GM18870 (cell line): ENCODE measurements at regions not wholly inside any gene's neighbourhood (a gene's known extent, or its start where the extent isn't known, plus 50 kb on each side); places are given as distances from the start of the nearest gene placed in this dataset.
"Not testable (repeated sequence)": the region's sequence is repeated elsewhere in the genome, so short reads cannot be mapped to it uniquely, and the experiment has no call there.

Source experiments
- ATAC-seq: cut with Tn5 transposase; IDR thresholded peaks from one replicate; pipeline ENCODE4 v1.9.1; 2021; ENCODE audit warnings: moderate library complexity; ENCODE audit not compliant: unreplicated experiment

- ATAC-seq: no peak
Observed at GRCh38 chr4:64016893-64017292, 392.4 kb downstream of the TECRL start.

- ATAC-seq: no peak
Observed at GRCh38 chr4:64014647-64015046, 394.6 kb downstream of the TECRL start.

DNA sequence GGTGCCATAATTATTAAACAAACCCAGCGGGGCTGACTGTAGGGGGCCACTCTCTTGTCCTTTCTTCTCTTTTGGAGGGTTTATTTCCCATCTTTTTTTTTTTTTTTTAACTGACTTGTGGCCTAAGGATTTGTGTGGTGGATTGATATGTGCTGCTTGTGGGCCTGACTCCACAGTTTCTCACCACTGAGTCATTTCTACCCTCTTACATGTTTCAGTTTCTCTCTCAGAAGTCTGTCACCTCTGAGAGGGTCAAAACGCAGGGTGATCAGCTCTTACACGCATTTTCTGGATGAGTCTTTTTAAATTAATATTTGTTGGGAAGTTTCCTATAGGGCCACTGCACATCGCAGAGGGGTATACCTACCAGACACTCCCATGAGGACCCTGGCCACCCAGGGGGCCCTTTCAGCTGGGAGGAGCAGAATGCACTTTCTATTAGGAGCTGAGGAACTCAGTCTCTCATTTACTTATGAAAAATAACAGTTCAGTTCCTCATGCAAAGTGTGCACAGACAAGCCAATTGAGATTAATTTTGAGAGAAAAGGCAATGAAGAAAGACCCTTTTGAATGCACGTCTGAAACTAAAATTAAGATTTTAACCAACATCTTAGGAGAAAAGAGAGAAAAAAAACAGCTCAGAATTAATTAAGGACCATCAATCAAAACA lies 407.9 kb downstream of the TECRL start:
- peak; percentile 99 for ATAC-seq

- ATAC-seq: no peak
Observed at GRCh38 chr4:64000241-64000640, 409.0 kb downstream of the TECRL start.

GRCh38 chr4:63986253-63986652 lies 423.0 kb downstream of the TECRL start:
- no peak for ATAC-seq

GRCh38 chr4:63983224-63983623 lies 426.0 kb downstream of the TECRL start:
- no peak for ATAC-seq

GRCh38 chr4:63965875-63966274 lies 443.4 kb downstream of the TECRL start:
- ATAC-seq: no peak

GRCh38 chr4:63942706-63943286 lies 466.5 kb downstream of the TECRL start:
- ATAC-seq: not testable (repeated sequence)

DNA sequence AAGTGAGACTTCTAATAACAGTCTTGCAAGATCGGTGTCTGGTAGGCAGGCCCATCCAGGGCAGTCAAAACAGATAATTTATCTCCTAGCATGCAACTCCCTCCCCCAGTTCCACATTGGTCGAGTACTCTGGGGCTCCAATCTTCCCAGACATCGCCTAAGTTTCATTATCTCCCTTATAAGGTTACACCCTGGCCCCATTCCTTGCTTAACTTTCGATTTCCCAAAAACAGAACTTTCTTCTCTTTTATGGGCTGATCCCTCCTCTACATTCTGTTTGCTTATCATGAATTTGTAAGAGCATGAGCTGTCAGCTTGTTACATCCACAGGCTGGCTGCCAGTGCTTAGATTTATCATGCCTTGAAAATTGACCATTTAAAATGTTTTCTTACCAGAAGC lies 471.3 kb downstream of the TECRL start:
- ATAC-seq: no peak

DNA sequence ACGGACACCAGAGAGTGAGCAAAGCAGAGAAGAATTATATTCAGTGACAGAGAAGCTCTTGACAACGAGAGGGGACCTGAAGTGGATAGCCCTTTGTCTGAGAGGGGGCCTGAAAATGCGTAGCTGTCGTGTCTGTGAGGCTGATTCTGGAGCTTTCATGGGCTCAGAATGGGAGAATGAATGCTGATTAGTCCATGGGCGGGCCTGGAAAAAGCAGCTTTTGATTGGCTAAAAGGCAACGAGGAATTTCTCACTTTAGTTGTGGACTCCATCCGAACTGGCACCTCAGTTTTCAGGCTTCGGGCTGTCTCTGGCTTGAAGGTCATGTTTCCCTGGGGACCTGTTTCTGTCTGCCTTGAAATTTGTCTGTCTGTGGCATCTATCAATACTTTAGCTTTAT lies 487.1 kb downstream of the TECRL start:
- ATAC-seq: no peak

GRCh38 chr4:63921561-63921960 lies 487.7 kb downstream of the TECRL start:
- ATAC-seq: no peak

GRCh38 chr4:63919636-63920365 lies 489.4 kb downstream of the TECRL start:
- ATAC-seq: no peak

- ATAC-seq: no peak
Observed at GRCh38 chr4:63906660-63907183, 502.5 kb downstream of the TECRL start.

DNA sequence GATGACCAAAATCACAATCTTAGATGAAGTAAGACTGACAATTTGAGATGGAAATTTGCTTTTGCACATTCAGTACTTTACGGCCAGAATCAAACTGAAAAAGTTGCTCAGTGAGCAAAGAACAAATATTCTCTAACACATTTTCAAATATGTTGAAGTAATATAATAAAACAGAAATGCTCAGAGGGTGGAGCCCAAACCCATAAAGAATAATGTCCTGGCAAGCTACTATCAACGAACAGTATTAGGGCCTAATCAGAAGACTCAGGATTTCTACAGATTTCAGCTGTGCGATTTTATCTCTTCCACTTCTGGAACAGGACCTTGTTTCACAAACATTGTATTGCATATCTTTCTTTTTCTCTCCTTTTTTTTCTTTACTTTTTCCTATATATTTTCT lies 505.0 kb downstream of the TECRL start:
- no peak for ATAC-seq

- ATAC-seq: no peak
Observed at GRCh38 chr4:63901304-63901703, 507.9 kb downstream of the TECRL start.

GRCh38 chr4:63898961-63899360 lies 510.3 kb downstream of the TECRL start:
- no peak for ATAC-seq

GRCh38 chr4:63894161-63894560 lies 515.1 kb downstream of the TECRL start:
- ATAC-seq: no peak

DNA sequence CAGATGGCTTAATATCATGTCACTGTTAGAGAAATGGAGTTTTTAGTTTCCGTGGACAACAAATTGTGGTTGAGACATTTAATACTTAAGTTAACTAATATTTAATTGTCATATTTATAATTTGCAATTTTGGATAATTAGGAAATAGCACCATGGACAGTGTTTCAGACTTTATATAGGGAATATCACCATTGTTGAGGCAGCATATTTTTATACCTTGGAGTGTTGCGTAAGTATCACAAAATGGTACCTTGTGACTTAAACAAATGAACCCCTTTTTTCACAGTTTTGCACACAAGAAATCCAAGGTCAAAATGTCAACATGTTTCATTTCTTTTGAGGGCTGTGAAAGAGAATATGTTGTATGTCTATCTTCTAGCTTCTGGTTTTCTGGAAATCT lies 539.9 kb downstream of the TECRL start:
- no peak for ATAC-seq

DNA sequence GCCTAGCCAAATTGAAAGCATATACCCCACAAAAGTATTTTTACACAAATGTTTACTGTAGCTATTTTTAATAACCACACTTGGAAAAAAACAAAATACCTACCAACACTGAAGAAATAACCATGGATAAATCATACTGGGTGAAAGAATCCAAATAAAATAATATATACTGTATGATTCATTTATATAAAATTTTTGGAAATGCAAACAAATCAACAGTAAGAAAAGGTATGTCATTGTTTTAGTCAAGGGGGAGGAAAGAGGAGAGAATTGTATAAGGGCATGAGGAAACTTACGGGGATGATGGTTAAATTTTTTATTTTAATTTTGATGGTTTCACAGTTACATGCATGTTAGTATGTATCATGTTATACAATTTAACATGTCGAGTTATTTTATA lies 557.8 kb downstream of the TECRL start:
- ATAC-seq: no peak

DNA sequence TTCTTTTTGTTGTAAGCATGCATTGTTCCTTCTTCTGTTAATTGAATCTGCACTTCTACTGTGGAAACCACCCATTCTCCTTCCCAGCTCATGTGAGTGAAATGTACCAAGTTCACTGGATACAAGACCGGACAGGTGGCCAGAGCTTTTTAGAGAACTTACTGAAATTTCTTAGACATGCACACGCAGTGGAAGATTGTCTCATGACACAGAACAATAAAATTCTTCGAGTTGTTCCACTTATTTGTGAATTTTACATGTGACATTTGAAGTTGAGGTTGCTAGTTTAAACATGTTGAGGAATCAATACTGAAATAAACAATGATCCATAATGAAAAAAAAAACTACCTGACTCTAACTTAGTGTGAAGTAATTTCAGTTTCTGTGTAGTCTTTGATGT lies 568.0 kb downstream of the TECRL start:
- no peak for ATAC-seq

DNA sequence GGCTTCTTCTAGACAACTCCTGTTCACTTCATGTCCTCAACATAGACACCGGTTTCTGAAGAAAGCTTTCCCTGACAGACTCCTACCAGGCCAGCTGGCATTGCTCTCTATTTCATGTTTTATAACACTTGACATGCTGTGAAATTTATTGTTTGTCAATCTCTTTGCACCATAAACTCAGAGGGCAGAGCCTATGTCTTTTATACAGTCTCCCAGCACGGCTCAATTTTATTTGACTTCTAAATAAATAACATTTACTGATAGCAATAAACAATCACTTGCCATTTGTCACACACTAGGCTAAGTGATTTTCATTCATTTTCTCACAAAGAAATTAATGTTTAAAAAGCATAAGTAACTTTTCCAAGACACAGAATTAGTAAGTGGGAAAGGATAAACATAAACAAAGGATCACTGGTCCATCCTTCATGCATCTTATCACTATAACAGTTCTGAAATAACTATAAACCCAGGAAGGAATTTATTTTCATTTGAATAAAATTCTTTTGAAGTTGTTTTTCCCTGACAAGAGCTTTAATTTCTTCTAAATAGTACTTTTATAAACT lies 577.6 kb downstream of the TECRL start:
- ATAC-seq: no peak
